NCI-H1930 (cell line): ENCODE measurements at regions not wholly inside any gene's neighbourhood (a gene's known extent, or its start where the extent isn't known, plus 50 kb on each side); places are given as distances from the start of the nearest gene placed in this dataset.
"Not testable (repeated sequence)": the region's sequence is repeated elsewhere in the genome, so short reads cannot be mapped to it uniquely, and the experiment has no call there.

ENCODE experiments used
- DNase-seq, 2 experiments: peaks; one replicate each; lab custom pipeline; 2025; lab: John Stamatoyannopoulos, UW

DNA sequence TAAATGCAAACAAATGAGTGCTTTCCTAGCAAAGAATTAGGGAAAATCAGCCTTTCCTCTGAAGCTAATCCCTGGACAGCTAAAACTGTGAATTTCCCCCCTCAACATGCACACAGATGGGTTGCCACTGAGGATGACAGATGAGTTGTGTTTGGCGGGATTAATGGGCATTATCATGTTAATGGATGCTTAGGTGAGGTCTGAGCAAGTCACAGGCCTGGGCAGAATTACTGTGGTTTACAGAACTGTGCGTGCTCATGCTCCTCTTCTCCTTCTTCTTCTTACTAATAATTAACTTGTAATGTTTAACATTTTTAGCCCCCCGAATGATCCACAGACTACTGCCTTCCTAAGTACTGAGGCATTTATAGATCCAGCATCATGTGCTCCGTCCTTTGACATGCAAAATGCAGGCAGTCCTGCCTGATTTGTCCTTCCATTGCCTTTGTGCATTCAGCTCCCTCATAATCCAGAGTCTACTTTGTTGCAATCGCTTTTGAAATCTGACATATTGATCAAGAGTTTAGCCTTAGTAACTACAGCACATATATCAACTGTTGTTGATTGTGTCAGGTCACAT is 753.4 kb upstream of the MMS22L start:
- no peak for DNase-seq

DNA sequence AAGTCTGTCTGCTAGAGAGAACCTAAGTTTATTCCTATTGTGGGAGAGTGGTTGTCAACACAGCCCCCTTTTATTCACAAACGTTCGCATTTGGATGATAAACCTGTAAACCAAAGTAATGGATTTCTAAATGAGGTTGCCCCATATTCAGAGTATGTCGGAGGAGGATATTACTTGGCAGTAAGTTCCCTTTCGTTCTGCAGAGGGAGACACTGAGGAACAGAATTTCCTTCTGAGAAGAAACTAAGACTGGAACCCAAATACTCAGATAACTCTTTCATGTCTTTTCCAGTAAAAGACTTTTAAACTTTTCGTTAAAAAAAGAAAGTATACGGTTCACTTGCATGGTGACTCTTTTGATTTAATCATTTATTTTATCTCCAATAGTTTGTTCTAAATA is 754.6 kb upstream of the MMS22L start:
- DNase-seq, result no peak

DNA sequence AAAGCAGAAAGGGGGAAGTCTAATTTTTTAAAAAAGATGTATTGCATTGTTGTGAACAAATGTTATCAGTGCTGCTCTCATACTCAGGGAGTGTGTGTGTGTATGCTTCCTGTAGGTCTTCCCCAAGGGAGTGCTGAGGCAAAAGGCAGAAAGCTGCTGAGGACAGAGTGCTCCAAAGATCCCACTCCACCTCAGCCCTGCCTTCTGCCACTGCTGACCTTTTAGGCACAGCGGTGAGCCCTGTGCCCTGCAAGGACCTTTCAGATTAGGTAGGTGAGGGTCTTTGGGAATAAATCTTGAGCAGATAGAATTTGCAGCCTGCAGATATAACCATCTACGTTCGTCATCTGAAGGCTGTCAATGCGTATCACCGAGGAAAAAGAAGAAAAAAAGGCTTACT is 756.4 kb upstream of the MMS22L start:
- no peak for DNase-seq

DNA sequence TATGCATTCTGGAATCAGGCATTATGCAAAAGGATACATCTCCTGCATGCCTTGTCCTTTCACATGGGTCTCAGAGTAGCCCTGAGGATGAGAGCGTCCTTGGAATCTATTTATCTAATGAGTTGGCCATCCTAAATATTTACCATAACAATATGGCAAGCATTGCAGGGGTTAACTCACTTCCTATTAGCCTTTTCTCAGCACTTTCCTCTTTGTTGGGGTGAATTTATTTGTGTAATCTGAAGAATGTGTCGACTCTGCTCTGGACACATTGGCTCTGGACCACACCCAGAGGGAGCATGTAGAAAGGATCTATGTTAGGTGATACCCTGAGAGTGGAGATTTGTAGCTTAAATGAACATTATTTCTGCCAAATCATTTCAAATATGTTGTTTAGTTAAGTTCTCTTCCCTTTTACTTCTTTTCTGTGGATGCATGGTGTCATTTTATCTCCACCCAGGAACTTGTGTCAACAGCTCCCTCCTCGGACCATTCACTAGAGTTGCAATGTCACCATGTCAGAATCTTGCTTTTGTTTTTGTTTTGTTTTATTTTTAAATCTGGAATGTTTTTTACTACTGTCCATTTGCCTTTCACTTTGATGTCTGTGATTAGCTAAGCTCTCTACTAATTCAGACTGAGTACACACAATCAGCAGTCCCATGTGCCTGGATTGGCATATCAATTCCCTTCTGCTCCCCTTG is 757.0 kb upstream of the MMS22L start:
- no peak for DNase-seq

DNA sequence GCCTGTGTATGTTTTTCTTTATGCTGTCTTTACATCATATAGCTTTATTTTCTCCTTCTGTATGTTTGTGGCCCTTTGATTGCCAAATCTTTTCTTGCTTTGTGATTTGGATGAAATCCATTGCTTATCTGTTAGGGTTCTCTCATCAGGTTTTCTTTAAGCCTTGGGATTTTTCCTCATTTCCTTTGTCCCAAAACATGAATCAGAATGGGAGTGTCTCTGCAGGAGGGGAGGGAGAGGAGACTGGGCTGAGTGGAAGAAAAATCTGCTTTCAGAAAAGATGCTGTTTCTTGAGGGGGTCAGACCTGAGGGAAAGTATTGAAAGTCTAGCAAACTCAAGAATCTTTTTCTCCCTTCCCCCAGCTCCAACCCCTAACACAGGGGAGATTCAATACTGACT is 758.0 kb upstream of the MMS22L start:
- no peak for DNase-seq

DNA sequence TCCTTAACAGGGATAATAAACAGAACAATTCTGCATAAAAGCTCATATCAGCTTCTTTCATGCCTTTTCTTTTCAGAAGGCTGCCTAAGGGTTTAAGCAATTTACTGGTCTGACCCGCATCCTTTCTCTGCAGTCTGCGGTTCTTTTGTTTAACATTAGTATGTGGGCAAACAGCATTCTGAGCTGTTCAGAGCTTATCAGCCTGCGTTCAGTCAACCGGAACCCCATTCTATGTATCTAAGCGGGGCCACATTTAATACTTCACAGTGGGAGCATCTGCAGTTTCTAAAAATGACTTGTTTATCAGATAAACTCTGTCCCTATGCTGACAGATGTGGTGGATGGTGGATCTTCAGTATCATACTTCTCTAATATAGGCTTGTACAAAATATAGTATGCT is 758.9 kb upstream of the MMS22L start:
- peak; percentile 40 to 64 for DNase-seq

DNA sequence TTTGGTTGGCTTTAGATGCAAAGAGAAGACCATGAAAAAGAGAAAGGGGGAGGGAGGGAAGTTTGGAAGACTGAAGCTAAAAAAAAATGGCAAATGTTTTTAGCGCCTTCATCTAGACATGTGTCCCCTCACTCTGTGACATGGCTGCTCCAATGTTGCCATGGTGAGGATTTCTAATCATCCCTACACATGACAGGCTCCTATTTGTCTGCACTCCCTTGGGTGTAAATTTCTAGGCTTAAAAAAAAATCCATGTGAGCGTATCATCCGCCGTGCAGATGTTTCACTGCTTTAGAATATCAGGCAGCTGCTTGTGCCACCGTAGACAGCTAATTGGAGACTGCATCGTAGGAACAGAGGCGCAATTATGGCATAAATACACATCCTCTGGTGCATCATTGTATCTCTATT is 761.1 kb upstream of the MMS22L start:
- peak; percentile 45 to 67 for DNase-seq

DNA sequence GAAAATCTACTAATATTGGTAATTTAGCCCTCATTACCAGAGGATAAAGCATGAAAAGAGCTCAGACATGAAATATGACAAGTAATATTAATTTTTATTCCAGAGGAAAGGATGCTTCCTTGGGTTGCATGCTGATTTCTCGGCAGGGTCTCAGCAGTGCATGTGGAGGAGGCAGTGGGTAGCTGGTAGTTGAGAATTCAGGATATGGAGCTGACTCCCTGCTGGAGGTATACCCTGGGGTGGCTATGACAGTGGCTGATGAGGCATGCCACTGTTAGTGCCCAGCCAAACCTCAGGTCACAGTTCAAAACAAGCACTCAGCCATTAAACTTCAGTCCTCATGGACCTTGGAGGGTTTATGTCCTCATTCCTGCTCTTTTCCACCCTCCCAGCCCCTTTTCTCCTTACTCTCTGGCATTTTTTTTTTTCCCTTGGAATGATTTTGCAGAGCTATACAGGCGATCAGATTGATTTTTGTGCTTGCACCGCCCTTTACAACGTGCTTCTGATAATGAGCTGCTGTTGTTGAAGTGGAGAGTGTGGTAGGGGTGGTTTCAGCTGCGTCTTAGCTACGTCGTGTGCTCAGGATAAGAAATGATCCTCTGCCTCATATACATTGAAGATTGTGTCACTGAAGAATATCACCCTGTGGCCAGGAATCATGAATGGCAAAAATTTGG is 761.9 kb upstream of the MMS22L start:
- DNase-seq, result no peak

DNA sequence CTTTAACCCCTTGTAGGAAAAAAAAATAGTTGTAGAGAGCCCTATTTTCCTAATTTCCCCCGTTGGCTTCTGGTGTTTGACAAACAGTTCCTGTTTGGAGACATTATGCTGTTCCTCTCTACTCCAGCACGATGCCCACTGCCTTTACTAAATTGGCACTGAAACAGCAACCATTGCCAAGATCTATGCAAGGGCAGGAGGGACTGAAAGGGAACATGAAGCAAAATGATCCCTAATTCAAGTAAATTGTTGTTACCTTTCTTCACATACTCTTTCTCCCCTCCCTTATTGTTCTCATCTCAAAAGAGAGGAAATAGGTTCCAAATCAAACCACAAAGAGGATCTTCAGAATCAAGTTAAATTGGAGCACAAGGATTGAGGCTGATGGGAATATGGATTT is 764.1 kb upstream of the MMS22L start:
- DNase-seq, result no peak

DNA sequence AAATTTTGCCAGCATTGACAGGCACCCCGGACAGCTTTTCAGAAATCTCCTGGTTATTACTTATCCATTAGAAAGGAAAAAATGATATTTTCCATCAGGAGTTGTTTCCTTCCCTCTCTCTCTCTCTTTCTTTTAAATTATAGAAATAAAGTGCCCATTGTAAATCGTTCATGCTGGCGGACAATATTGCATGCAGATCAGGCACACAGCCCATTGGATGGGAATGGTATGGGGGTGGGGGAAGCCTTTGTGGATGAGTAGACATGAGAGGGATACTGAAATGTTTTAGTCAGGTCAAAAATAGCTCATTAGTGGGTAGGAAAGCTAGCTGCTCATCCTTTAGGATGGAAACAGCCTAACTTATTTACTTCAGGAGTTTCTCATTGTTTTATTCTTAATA is 764.9 kb upstream of the MMS22L start:
- no peak for DNase-seq

DNA sequence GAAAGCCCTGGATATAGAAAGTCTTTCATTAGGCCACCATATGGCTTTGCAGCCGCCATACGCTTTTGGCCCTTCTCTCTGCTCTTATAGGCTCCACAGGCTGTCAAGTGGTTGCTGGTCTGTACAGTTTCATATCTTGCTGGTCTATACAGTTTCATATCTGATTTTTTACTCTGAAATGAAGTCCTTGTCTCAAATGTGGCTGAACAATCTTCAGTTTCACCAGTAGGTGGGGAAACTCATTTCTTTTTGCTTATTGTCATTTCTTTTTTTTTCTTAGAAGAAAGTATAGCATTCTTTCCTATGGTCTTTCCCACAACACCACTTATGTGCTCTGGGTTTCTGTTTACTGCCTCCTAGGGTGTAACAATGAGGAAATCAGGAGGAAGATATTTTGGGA is 771.4 kb upstream of the MMS22L start:
- no peak for DNase-seq

DNA sequence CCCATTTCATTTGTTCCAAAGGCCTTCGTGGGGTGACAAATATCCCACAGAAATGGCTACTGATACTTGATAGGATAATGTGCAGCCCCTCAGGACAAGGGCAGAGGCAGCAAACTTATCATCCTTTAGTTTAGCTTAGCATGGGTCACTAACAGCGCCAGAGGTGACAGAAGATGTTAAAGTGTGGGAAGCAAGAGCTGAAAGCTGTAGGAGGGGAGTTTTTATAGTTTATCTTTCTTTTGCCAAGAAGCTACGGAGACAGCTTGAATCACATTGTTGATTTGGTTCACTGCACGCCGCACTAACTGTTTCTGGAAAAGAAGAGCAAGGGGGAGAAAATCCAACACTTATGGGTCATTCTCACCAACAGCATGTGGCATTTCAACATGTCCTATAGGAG is 773.9 kb upstream of the MMS22L start:
- no peak for DNase-seq

DNA sequence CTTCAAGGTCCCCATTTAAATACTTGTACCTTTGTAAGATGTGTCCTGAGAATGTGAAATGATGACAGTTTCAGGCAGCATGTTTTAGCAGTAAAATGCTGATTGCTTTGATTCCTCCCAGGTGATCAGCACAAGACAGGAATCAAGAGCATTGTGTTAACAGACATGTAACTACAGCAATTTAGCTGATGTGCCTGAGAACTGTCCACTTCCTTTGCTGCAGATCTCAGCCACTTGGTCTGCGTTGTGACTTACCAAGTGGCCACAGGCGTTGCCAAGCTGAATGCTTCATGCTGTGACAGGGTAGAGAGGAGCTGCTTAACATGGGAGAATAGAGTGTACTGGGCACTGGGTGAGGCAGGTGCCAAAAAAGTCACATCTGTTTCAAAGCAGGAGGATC is 767.0 kb upstream of the POU3F2 start:
- DNase-seq, result no peak

DNA sequence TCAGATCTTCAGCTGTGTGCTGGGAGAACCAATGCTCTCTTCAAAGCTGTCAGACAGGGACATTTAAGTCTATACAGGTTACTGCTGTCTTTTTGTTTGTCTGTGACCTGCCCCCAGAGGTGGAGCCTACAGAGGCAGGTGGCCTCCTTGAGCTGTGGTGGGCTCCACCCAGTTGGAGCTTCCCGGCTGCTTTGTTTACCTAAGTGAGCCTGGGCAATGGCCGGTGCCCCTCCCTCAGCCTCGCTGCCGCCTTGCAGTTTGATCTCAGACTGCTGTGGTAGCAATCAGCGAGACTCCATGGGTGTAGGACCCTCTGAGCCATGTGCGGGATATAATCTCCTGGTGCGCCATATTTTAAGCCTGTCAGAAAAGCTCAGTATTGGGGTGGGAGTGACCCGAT is 745.8 kb upstream of the POU3F2 start:
- not testable (repeated sequence) for DNase-seq

DNA sequence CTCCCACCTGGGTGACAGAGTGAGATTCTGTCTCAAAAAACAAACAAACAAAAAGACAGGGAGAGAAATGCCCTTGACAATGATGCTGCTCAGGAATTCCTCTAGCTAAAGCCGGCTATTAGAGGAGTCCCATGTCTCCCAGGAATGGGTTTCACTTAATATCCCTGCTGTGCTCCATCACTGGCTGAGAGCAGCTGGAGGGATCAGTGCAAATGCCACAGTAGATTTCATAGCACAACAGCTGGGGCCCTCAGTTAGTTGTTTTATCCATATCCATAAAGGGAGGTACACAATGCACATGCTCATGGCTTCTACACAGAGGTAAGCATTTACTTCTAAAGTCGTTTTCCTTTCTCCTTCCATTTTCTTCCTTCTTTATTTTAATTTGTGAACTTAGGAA is 742.0 kb upstream of the POU3F2 start:
- DNase-seq, result no peak

DNA sequence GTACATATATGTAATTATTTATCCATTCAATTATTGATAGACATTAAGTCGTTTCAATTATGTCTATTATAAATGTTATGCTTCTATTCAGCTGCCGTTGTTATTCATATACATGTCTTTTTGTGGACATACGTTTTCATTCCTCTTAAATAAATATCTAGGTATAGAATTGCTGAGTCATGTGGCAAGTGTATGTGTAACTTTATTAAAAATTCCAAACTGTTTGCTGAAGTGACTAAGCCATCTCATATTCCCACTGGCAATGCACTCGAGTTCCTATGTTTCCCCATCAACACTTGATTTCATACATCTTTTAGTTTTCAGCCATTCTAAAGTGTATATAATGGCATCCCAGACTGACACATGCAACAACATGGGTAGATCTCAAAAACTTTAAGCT is 739.7 kb upstream of the POU3F2 start:
- no peak for DNase-seq

DNA sequence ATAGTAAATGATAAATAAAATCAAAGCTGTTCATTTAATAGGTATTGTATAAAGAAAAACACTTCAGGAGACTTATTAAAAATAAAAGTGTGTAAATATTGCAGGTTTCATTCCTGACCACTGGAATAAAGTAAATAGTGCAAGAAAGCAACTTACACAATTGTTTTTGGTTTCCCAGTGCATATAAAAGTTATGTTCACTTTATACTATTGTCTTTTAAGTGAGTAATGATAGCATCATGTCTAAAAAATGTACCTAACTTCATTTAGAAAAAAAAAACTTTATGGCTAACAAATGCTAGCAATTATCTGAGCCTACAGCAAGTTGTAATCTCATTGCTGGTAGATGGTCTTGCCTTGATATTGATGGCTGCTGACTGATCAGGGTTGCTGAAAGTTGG is 726.6 kb upstream of the POU3F2 start:
- DNase-seq, result no peak

DNA sequence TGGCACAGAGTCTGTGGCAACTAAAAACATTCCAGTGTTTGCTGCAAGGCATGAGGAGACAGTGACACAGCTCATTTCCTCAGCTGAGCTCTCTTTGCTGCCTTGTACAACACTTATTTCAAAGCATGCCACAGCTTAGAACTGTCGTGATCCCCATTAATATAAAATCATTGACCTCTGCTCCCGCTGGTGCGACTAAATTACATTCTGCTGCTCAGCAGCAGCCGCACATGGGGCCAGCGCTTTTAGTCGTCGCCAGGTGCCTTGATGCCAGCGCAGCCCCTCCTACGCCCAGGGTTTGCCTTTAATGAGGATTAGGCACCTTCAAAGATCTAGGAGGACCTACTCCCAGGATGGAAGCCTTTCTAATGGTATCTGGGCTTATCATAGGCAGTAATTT is 717.9 kb upstream of the POU3F2 start:
- DNase-seq, result no peak

DNA sequence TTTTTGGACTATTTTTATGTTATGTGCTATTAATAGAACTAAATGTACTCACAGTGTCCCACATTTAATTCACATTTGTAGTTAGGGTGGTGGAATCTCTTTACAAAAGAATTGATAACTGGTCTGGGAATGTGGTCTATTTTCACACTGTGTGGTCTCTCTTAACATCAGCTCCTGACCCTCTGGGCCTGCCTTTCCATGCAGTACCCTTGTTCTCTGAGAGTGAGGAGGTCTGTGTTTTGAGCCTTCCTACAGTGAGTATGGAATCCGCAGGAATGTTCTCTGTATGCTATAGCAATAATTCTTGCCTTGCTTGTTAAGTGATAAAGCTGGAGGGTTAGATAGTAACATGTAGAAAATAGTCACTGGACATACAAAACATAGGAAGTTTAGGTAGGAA is 717.3 kb upstream of the POU3F2 start:
- no peak for DNase-seq

DNA sequence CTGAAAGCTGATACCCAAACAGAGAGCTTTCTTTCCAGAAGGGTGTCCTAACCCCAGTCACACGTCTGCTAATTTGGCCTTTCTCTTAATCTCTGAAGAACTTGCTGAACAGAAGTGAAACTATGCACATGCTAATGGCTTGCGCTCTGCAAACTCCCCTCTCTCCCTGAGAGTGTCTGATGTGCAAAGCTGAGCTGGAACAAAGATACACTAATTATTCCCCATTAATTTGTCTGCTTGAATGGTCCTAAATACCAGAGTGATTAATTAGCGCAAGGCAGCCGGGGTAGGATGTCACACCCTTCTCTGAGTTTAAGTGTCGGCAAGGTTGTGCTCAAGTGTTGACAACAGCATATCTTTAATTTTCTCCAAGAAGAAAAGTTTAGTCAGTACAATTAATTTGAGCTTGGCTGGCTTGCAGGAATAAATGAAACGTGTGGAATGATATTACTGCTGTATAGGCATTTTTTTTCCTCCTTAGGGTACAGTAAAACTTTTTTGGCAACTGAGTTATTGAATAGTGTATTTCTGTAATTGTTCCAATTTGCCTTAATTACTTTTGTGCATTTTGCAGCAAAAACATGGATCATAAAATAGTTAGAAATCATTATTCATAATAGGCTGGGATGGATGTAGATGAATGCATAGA is 715.9 kb upstream of the POU3F2 start:
- no peak for DNase-seq

DNA sequence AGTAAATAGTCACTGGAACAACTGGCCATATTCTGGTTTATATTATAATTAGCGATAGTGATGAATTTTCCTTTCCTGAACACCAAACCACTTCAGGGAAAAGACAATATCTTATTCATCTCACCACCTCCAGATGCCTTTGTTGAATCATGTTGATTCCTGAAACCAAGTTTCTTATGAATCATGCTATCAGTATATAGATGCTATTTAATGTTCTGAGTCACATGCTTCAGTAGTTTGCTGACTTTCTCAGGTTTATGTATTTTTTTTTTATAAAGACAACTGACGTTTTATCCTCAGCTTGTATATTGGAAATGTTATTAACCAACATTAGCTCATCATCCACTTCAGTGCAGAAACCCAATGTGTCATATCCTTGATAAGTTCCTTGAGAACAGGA is 710.2 kb upstream of the POU3F2 start:
- no peak for DNase-seq

DNA sequence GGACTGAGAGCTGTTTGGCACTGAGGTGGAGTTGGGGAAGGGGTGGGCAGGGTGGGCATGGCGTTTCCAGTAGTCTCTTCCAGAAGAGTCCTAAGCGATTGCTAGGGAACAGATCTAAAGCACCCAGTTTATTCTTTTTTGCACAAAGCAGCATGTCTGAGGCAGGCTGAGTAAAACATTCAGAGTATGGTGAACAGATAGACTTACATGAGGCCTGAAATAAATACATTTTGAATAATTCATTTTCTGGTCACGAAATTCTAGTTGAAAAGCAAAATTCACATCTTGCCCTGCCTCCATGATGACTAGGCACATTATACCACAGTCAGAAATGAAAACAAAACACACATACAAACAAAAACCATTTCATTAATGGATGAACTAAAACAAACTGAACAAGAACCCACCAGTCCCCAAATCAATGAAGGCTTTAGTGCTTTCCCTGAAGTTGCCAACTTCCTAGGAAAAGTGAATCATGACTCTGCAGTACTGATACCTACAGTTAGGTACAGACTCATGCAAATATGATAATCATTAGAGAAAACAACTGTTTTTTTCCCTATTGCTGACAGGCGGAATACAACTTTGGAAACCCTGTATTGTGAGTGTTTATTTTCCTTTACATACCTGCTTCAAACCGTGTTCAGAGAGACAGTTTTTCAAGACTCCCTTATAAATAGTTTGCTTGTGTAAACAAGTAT is 702.9 kb upstream of the POU3F2 start:
- DNase-seq, result no peak

DNA sequence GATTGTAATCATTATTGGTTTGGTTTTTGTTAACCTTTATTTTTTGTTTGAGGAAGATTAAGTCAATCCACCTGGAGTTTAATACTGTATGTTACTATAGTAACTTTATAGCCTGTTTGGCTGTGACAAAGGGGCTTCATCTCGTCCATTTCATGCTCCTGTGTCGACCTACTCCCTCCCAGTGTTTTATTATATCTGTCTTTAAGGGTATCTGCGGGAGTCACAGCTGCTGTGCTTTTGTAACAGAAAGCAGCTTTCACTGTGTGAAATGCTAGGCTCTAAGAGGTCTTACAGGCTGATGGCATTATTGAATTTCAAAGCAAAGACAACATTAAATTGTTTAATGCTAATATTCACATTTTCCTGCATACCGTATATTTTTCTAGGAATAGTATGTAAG is 698.0 kb upstream of the POU3F2 start:
- DNase-seq, result peak; percentile 49 to 75
